PC-9 (cell line): ENCODE measurements at regions not wholly inside any gene's neighbourhood (a gene's known extent, or its start where the extent isn't known, plus 50 kb on each side); places are given as distances from the start of the nearest gene placed in this dataset.
"Not testable (repeated sequence)": the region's sequence is repeated elsewhere in the genome, so short reads cannot be mapped to it uniquely, and the experiment has no call there.

ENCODE experiments used
- BruUV-seq: library from RNA; stranded (reverse); fragments of 400-500 nt; replicated peaks from 2 replicates; lab custom pipeline; 2021; lab: Mats Ljungman, UMichigan
- CTCF ChIA-PET: fragments of 300-600 bp; sonication (Branson Sonifier 250); formaldehyde crosslinking; loops from one replicate; lab custom pipeline; 2022; ENCODE audit warnings: antibody characterized with exemption; lab: Charles Lee
- POLR2A ChIA-PET: fragments of 300-600 bp; sonication (Branson Sonifier 250); formaldehyde crosslinking; loops from one replicate; lab custom pipeline; 2022; ENCODE audit warnings: antibody characterized with exemption; ENCODE audit not compliant: unreplicated experiment; lab: Charles Lee
- DNase-seq, 2 experiments: peaks; one replicate each; pipeline versions ENCODE4 v3.0.0 to v3.0.0-alpha.2; 2015 to 2022; ENCODE audit warnings: mixed read lengths in 1 of 2
- H2AFZ ChIP-seq: fragments of 200-600 bp; sonication (generic); 2 replicates; pipeline ENCODE4 v1.8.1; 2017; ENCODE audit warnings: antibody characterized with exemption
- H3F3A ChIP-seq: fragments of 200-600 bp; sonication (generic); 2 replicates; pipeline ENCODE4 v1.8.1; 2017; ENCODE audit warnings: antibody characterized with exemption, mild to moderate bottlenecking, low read depth; ENCODE audit not compliant: insufficient read depth
- H3K27ac ChIP-seq: fragments of 200-600 bp; sonication (generic); 2 replicates; pipeline ENCODE4 v1.6.1; 2016; ENCODE audit warnings: mixed run types
- H3K27me3 ChIP-seq: fragments of 200-600 bp; sonication (generic); 2 replicates; pipeline ENCODE4 v1.6.1; 2016; ENCODE audit warnings: low read depth, mixed run types; ENCODE audit not compliant: insufficient read depth
- H3K36me3 ChIP-seq: fragments of 200-600 bp; sonication (generic); 2 replicates; pipeline ENCODE4 v1.6.1; 2016; ENCODE audit warnings: low read depth, mixed run types
- H3K4me1 ChIP-seq: fragments of 200-600 bp; sonication (generic); replicated peaks from 2 replicates; pipeline ENCODE4 v1.6.1; 2016; ENCODE audit warnings: mixed run types; ENCODE audit not compliant: insufficient read depth
- H3K4me2 ChIP-seq: fragments of 200-600 bp; sonication (generic); 2 replicates; pipeline ENCODE4 v1.6.1; 2017; ENCODE audit warnings: mixed run types
- H3K4me3 ChIP-seq: fragments of 200-600 bp; sonication (generic); 2 replicates; pipeline ENCODE4 v1.6.1; 2016; ENCODE audit warnings: mixed run types
- H3K79me2 ChIP-seq: fragments of 200-600 bp; sonication (generic); 2 replicates; pipeline ENCODE4 v1.6.1; 2017; ENCODE audit warnings: low read depth, mixed run types
- H3K9me2 ChIP-seq: fragments of 200-600 bp; sonication (generic); 2 replicates; pipeline ENCODE4 v1.8.1; 2017; ENCODE audit warnings: mild to moderate bottlenecking; ENCODE audit not compliant: insufficient read depth
- H3K9me3 ChIP-seq: fragments of 200-600 bp; sonication (generic); 2 replicates; pipeline ENCODE4 v1.8.1; 2016; ENCODE audit warnings: low read depth; ENCODE audit not compliant: insufficient read depth
- H4K20me1 ChIP-seq: fragments of 200-600 bp; sonication (generic); 2 replicates; pipeline ENCODE4 v1.8.1; 2017; ENCODE audit not compliant: insufficient read depth
- CTCF ChIP-seq: fragments of 200-600 bp; sonication (generic); conservative IDR thresholded peaks from 2 replicates; pipeline ENCODE4 v1.6.1; 2017; ENCODE audit warnings: mixed run types, antibody characterized with exemption, mild to moderate bottlenecking, moderate library complexity
- EZH2 ChIP-seq: fragments of 200-600 bp; sonication (generic); IDR thresholded peaks from 2 replicates; pipeline ENCODE4 v1.8.0; 2017; ENCODE audit warnings: antibody characterized with exemption, low read depth
- intact Hi-C: fragments of 100-400 bp; cut with micrococcal nuclease; formaldehyde crosslinking; loops from one replicate; pipeline ENCODE4 v1.10.0; 2022; ENCODE audit not compliant: unreplicated experiment

- Histone ChIP-seq H3K27ac (no peak overlapping the region), H3K4me3 (no peak overlapping the region), H3K36me3 (no peaks in the 10 kb centered on the region), H4K20me1 (no peaks in the 10 kb centered on the region), H3F3A (no peaks in the 10 kb centered on the region), H3K4me1 (no peaks in the 10 kb centered on the region), H3K79me2 (no peaks in the 10 kb centered on the region), H3K9me2 (no peaks in the 10 kb centered on the region), H2AFZ (no peak overlapping the region), H3K4me2 (no peak overlapping the region), H3K27me3 (peaks cover 11% of the 10 kb centered on the region), H3K9me3 (peaks cover 5% of the 10 kb centered on the region; the same call in 1 of the 2 replicates)
- BruUV-seq: no TSS peak
- intact Hi-C loops: no loop called here
- CTCF ChIA-PET: no interaction called here
- POLR2A ChIA-PET: no interaction called here
- no peak for DNase-seq
- TF ChIP-seq CTCF (no peak), EZH2 (no peak)
Measured at GRCh38 chr5:14998491-14998890, 126.9 kb upstream of the ANKH start.

GRCh38 chr5:14996997-14997396 is 125.4 kb upstream of the ANKH start:
- Histone ChIP-seq H3K9me2 (no peaks in the 10 kb centered on the region), H2AFZ (no peak overlapping the region), H3K4me2 (no peak overlapping the region), H3K27me3 (peaks cover 11% of the 10 kb centered on the region), H3K4me3 (no peak overlapping the region), H3F3A (no peaks in the 10 kb centered on the region), H3K27ac (no peak overlapping the region), H4K20me1 (no peaks in the 10 kb centered on the region), H3K4me1 (no peaks in the 10 kb centered on the region), H3K36me3 (no peaks in the 10 kb centered on the region), H3K79me2 (no peaks in the 10 kb centered on the region), H3K9me3 (peaks cover 5% of the 10 kb centered on the region; the same call in 1 of the 2 replicates)
- no peak for TF ChIP-seq EZH2
- TF ChIP-seq CTCF: no peak
- no TSS peak for BruUV-seq
- ChIA-PET CTCF (no interaction called here), POLR2A (no interaction called here)
- intact Hi-C loops: no loop called here
- no peak for DNase-seq

GRCh38 chr5:14995229-14995628 is 123.7 kb upstream of the ANKH start:
- no peaks in the 10 kb centered on the region for H3K4me1 ChIP-seq
- H3K4me3 ChIP-seq: no peak overlapping the region
- H3K36me3 ChIP-seq: no peaks in the 10 kb centered on the region
- H3K79me2 ChIP-seq: no peaks in the 10 kb centered on the region
- peaks cover 5% of the 10 kb centered on the region; the same call in 1 of the 2 replicates for H3K9me3 ChIP-seq
- no peak overlapping the region for H3K27ac ChIP-seq
- peaks cover 11% of the 10 kb centered on the region; the same call in 1 of the 2 replicates for H3K27me3 ChIP-seq
- no peak overlapping the region for H3K4me2 ChIP-seq
- no peak for DNase-seq
- no peaks in the 10 kb centered on the region for H3F3A ChIP-seq
- no peak for TF ChIP-seq EZH2
- TF ChIP-seq CTCF: no peak
- POLR2A ChIA-PET: interaction anchor here (1.1 kb wide), 1 partner anchor 14 kb away, joined by 8 read pairs; no protein-coding TSS in a partner anchor
- H2AFZ ChIP-seq: no peak overlapping the region
- CTCF ChIA-PET: no interaction called here
- H4K20me1 ChIP-seq: no peaks in the 10 kb centered on the region
- no TSS peak for BruUV-seq
- intact Hi-C loops: no loop called here
- no peaks in the 10 kb centered on the region for H3K9me2 ChIP-seq

- CTCF ChIA-PET, H3K36me3 ChIP-seq, POLR2A ChIA-PET, H3K9me2 ChIP-seq, H3K4me3 ChIP-seq, intact Hi-C loops, H4K20me1 ChIP-seq, H3K4me1 ChIP-seq, H3K9me3 ChIP-seq, H2AFZ ChIP-seq, H3F3A ChIP-seq, H3K4me2 ChIP-seq, H3K27me3 ChIP-seq, H3K79me2 ChIP-seq, BruUV-seq, H3K27ac ChIP-seq, DNase-seq: not testable (repeated sequence)
Measured at GRCh38 chr5:14993459-14994133, 122.0 kb upstream of the ANKH start.

- CTCF ChIA-PET, H3K4me1 ChIP-seq, H3K27ac ChIP-seq, H3K9me2 ChIP-seq, H3K4me3 ChIP-seq, intact Hi-C loops, H4K20me1 ChIP-seq, H3F3A ChIP-seq, BruUV-seq, H3K27me3 ChIP-seq, H2AFZ ChIP-seq, DNase-seq, H3K36me3 ChIP-seq, H3K79me2 ChIP-seq, H3K4me2 ChIP-seq, POLR2A ChIA-PET, H3K9me3 ChIP-seq: not testable (repeated sequence)
Measured at GRCh38 chr5:14992751-14993458, 121.3 kb upstream of the ANKH start.
